HUDEP-2 (cell line): ENCODE measurements at regions not wholly inside any gene's neighbourhood (a gene's known extent, or its start where the extent isn't known, plus 50 kb on each side); places are given as distances from the start of the nearest gene placed in this dataset.

Experiments used
- DNase-seq, 76 experiments: peaks; one replicate each; lab custom pipeline; 2025; ENCODE audit not compliant: unreplicated experiment in 76 of 76; lab: John Stamatoyannopoulos, UW

- DNase-seq: peak in 59 of 76 experiments; percentile 1 to 78 (median 37)
Measured at GRCh38 chr10:25113191-25114035, 61.4 kb upstream of the GPR158 start.

- DNase-seq: no peak
Measured at GRCh38 chr10:25114036-25114411, 60.8 kb upstream of the GPR158 start.

GRCh38 chr10:25117757-25118156 lies 57.0 kb upstream of the GPR158 start:
- DNase-seq: no peak

GRCh38 chr10:25120188-25120587 lies 54.6 kb upstream of the GPR158 start:
- DNase-seq: no peak
